Cardiac muscle cell (in vitro differentiated cells and primary cell): ENCODE measurements at regions not wholly inside any gene's neighbourhood (a gene's known extent, or its start where the extent isn't known, plus 50 kb on each side); places are given as distances from the start of the nearest gene placed in this dataset.

ENCODE experiments used
- DNase-seq, 2 donors: peaks; one replicate each; pipeline versions ENCODE4 v3.0.0 to v3.0.0-alpha.2; 2010 to 2017; ENCODE audit warnings: low read depth in 1 of 2, low spot score in 1 of 2
- H3K27ac ChIP-seq: fragments of 200-600 bp; sonication (generic); 2 replicates; pipeline ENCODE4 v1.5.1; 2016
- H3K27me3 ChIP-seq: fragments of 200-600 bp; sonication (generic); 2 replicates; pipeline ENCODE4 v1.6.0; 2016; ENCODE audit warnings: control low read depth
- H3K36me3 ChIP-seq: fragments of 200-600 bp; sonication (generic); 2 replicates; pipeline ENCODE4 v1.5.1; 2016; ENCODE audit warnings: control low read depth
- H3K4me1 ChIP-seq: fragments of 200-600 bp; sonication (generic); 2 replicates; pipeline ENCODE4 v1.8.1; 2017; ENCODE audit warnings: low read depth, mild to moderate bottlenecking, mixed run types
- H3K4me3 ChIP-seq: fragments of 200-600 bp; sonication (generic); 2 replicates; pipeline ENCODE4 v1.5.1; 2016; ENCODE audit warnings: mild to moderate bottlenecking
- H3K9me3 ChIP-seq: fragments of 200-600 bp; sonication (generic); 2 replicates; pipeline ENCODE4 v1.5.1; 2017; ENCODE audit warnings: low read depth, mild to moderate bottlenecking, control low read depth
- CTCF ChIP-seq: IDR thresholded peaks from 2 replicates; pipeline ENCODE4 v1.5.1; 2012; ENCODE audit warnings: low read depth, mild to moderate bottlenecking, low read length

GRCh38 chr11:88042647-88043046, 132.6 kb downstream of the RAB38 start:
- Histone ChIP-seq H3K27me3 (no peaks in the 10 kb centered on the region), H3K4me1 (peaks cover 5% of the 10 kb centered on the region), H3K9me3 (no peaks in the 10 kb centered on the region), H3K4me3 (no peak overlapping the region), H3K27ac (no peak overlapping the region), H3K36me3 (no peaks in the 10 kb centered on the region)
- TF ChIP-seq CTCF = no peak
- no peak for DNase-seq

- peak in 1 of 2 donors; percentile 50 for DNase-seq
- no peak for TF ChIP-seq CTCF
- no peak overlapping the region for H3K27ac ChIP-seq
- H3K4me3 ChIP-seq = no peak overlapping the region
- no peaks in the 10 kb centered on the region for H3K36me3 ChIP-seq
- no peaks in the 10 kb centered on the region for H3K9me3 ChIP-seq
- H3K4me1 ChIP-seq = peaks cover 5% of the 10 kb centered on the region
- no peaks in the 10 kb centered on the region for H3K27me3 ChIP-seq
Measured at GRCh38 chr11:88042238-88042637, 133.0 kb downstream of the RAB38 start.

- H3K27me3 ChIP-seq = no peaks in the 10 kb centered on the region
- no peak overlapping the region for H3K4me3 ChIP-seq
- peaks cover 5% of the 10 kb centered on the region for H3K4me1 ChIP-seq
- H3K27ac ChIP-seq = no peak overlapping the region
- DNase-seq = no peak
- no peak for TF ChIP-seq CTCF
- no peaks in the 10 kb centered on the region for H3K36me3 ChIP-seq
- H3K9me3 ChIP-seq = no peaks in the 10 kb centered on the region
Measured at GRCh38 chr11:88041679-88042078, 133.6 kb downstream of the RAB38 start.

GRCh38 chr11:88040148-88040496, 135.1 kb downstream of the RAB38 start:
- no peak overlapping the region for H3K27ac ChIP-seq
- H3K4me1 ChIP-seq = peaks cover 5% of the 10 kb centered on the region
- DNase-seq = no peak
- H3K27me3 ChIP-seq = no peaks in the 10 kb centered on the region
- no peak for TF ChIP-seq CTCF
- no peaks in the 10 kb centered on the region for H3K9me3 ChIP-seq
- no peaks in the 10 kb centered on the region for H3K36me3 ChIP-seq
- no peak overlapping the region for H3K4me3 ChIP-seq

GRCh38 chr11:88039476-88040147, 135.6 kb downstream of the RAB38 start:
- no peaks in the 10 kb centered on the region for H3K9me3 ChIP-seq
- no peak overlapping the region for H3K27ac ChIP-seq
- no peak for DNase-seq
- no peak overlapping the region for H3K4me3 ChIP-seq
- no peaks in the 10 kb centered on the region for H3K36me3 ChIP-seq
- no peak for TF ChIP-seq CTCF
- H3K27me3 ChIP-seq = no peaks in the 10 kb centered on the region
- peaks cover 5% of the 10 kb centered on the region for H3K4me1 ChIP-seq

- H3K4me3 ChIP-seq = no peak overlapping the region
- peaks cover 5% of the 10 kb centered on the region for H3K4me1 ChIP-seq
- no peaks in the 10 kb centered on the region for H3K36me3 ChIP-seq
- H3K27ac ChIP-seq = no peak overlapping the region
- no peak for TF ChIP-seq CTCF
- H3K9me3 ChIP-seq = no peaks in the 10 kb centered on the region
- H3K27me3 ChIP-seq = no peaks in the 10 kb centered on the region
- DNase-seq = no peak
Measured at GRCh38 chr11:88038063-88038462, 137.2 kb downstream of the RAB38 start.
